GM12878 (cell line): ENCODE measurements at regions not wholly inside any gene's neighbourhood (a gene's known extent, or its start where the extent isn't known, plus 50 kb on each side); places are given as distances from the start of the nearest gene placed in this dataset.

ENCODE experiments used
- BHLHE40 ChIP-seq, 2 experiments: fragments of 450-650 bp in 1 of 2; IDR thresholded peaks; 2 replicates each; pipeline ENCODE4 v1.6.1; 2011 to 2017; ENCODE audit warnings: low read depth in 2 of 2, borderline replicate concordance in 1 of 2, improper control_type of control experiment in 1 of 2, low read length in 1 of 2, mild to moderate bottlenecking in 1 of 2
- CEBPB ChIP-seq, 2 experiments: fragments of 150-350 bp in 1 of 2; IDR thresholded peaks; 2 replicates each; pipeline ENCODE4 v1.6.1; 2012 to 2014; ENCODE audit warnings: low read depth in 2 of 2, low read length in 2 of 2, borderline replicate concordance in 1 of 2, inconsistent platforms in 1 of 2
- EZH2 ChIP-seq: IDR thresholded peaks from 2 replicates; pipeline ENCODE4 v1.6.1; 2012; ENCODE audit warnings: low read depth, mild to moderate bottlenecking, control low read depth, inconsistent platforms, low read length, borderline replicate concordance; ENCODE audit not compliant: control insufficient read depth
- POLR2AphosphoS5 ChIP-seq: IDR thresholded peaks from 2 replicates; pipeline ENCODE4 v1.6.1; 2011; ENCODE audit warnings: mild to moderate bottlenecking, low read length, inconsistent platforms
- SP1 ChIP-seq: IDR thresholded peaks from one replicate; pipeline ENCODE4 v1.6.1; 2011; ENCODE audit warnings: low read depth, low read length
- TCF3 ChIP-seq: IDR thresholded peaks from 2 replicates; pipeline ENCODE4 v1.6.1; 2012; ENCODE audit warnings: low read depth, mild to moderate bottlenecking, low read length, borderline replicate concordance; ENCODE audit not compliant: insufficient read depth
- ZNF274 ChIP-seq: IDR thresholded peaks from one replicate; pipeline ENCODE4 v1.8.0; 2011; ENCODE audit not compliant: insufficient read length, insufficient read depth
- TF ChIP-seq, protein P1 (sequence below), 3 experiments: IDR thresholded peaks in 2 of 3; conservative IDR thresholded peaks in 1 of 3; 2 replicates each; pipeline ENCODE4 v1.5.1; 2011; ENCODE audit warnings: low read depth in 3 of 3, low read length in 3 of 3, mild to moderate bottlenecking in 3 of 3, control low read depth in 2 of 3, moderate library complexity in 2 of 3, inconsistent platforms in 1 of 3, mixed read lengths in 1 of 3; ENCODE audit not compliant: control insufficient read depth in 2 of 3, insufficient read depth in 1 of 3; ENCODE audit errors: extremely low read depth in 1 of 3
- TF ChIP-seq, protein P2 (sequence below): fragments of 450-650 bp; formaldehyde crosslinking; IDR thresholded peaks from 2 replicates; pipeline ENCODE4 v1.4.0; 2020; ENCODE audit warnings: mild to moderate bottlenecking, moderate library complexity

DNA sequence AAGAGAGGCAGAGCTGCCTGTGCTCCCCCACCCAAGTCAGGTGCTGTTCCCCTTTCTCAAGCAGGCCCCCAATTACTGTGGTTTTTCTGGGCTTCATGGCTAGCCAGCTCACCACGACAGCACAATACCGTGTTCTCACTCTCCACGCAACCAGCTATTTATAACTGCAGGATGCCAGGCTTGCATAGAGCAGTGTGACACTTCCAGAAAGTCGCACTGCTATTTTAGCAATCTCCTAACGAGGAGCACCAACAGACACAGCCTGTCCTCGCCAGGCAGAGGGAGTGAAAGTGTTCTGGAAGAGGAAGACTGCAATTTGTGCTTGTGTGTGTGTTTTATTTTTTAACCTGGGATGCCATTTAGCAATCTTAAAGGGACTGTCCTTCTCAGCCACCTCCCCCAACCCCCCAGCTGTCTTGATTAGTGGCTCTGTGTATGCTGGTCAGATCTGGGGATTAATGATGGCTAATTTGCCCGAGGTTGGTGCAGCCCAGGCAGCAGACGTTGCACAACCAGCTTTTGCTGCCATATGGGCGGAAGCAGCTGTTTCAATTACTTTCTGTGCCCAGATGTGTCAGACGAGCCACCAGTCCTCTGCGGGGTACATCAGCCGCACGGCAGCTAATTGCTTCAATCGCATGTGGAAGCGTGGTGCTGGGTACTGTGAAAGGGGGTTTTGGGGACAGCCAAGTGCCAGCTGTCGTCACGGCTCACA is 268.0 kb upstream of the ARRDC4 start:
- TF ChIP-seq TCF3 (no peak), POLR2AphosphoS5 (no peak), ZNF274 (no peak), EZH2 (no peak), CEBPB (IDR thresholded peaks at IDR 0.05; ENCODE audit: borderline replicate concordance in 1 of 2, low read depth in 2 of 2, low read length in 2 of 2) (no peak), SP1 (no peak), BHLHE40 (IDR thresholded peaks at IDR 0.05; ENCODE audit: borderline replicate concordance in 1 of 2, low read depth in 2 of 2, low read length in 1 of 2) (no peak)
- TF ChIP-seq, protein P1, sequence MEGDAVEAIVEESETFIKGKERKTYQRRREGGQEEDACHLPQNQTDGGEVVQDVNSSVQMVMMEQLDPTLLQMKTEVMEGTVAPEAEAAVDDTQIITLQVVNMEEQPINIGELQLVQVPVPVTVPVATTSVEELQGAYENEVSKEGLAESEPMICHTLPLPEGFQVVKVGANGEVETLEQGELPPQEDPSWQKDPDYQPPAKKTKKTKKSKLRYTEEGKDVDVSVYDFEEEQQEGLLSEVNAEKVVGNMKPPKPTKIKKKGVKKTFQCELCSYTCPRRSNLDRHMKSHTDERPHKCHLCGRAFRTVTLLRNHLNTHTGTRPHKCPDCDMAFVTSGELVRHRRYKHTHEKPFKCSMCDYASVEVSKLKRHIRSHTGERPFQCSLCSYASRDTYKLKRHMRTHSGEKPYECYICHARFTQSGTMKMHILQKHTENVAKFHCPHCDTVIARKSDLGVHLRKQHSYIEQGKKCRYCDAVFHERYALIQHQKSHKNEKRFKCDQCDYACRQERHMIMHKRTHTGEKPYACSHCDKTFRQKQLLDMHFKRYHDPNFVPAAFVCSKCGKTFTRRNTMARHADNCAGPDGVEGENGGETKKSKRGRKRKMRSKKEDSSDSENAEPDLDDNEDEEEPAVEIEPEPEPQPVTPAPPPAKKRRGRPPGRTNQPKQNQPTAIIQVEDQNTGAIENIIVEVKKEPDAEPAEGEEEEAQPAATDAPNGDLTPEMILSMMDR (IDR thresholded peaks at IDR 0.05 in 2 of 3, conservative IDR thresholded peaks at IDR 0.05 in 1 of 3; ENCODE audit: control insufficient read depth in 2 of 3, extremely low read depth in 1 of 3, insufficient read depth in 1 of 3, low read depth in 3 of 3, low read length in 3 of 3): no peak
- TF ChIP-seq, protein P2, sequence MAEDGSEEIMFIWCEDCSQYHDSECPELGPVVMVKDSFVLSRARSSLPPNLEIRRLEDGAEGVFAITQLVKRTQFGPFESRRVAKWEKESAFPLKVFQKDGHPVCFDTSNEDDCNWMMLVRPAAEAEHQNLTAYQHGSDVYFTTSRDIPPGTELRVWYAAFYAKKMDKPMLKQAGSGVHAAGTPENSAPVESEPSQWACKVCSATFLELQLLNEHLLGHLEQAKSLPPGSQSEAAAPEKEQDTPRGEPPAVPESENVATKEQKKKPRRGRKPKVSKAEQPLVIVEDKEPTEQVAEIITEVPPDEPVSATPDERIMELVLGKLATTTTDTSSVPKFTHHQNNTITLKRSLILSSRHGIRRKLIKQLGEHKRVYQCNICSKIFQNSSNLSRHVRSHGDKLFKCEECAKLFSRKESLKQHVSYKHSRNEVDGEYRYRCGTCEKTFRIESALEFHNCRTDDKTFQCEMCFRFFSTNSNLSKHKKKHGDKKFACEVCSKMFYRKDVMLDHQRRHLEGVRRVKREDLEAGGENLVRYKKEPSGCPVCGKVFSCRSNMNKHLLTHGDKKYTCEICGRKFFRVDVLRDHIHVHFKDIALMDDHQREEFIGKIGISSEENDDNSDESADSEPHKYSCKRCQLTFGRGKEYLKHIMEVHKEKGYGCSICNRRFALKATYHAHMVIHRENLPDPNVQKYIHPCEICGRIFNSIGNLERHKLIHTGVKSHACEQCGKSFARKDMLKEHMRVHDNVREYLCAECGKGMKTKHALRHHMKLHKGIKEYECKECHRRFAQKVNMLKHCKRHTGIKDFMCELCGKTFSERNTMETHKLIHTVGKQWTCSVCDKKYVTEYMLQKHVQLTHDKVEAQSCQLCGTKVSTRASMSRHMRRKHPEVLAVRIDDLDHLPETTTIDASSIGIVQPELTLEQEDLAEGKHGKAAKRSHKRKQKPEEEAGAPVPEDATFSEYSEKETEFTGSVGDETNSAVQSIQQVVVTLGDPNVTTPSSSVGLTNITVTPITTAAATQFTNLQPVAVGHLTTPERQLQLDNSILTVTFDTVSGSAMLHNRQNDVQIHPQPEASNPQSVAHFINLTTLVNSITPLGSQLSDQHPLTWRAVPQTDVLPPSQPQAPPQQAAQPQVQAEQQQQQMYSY: no peak
